HEK293 (cell line): ENCODE measurements at regions not wholly inside any gene's neighbourhood (a gene's known extent, or its start where the extent isn't known, plus 50 kb on each side); places are given as distances from the start of the nearest gene placed in this dataset.

Source experiments
- CTCF ChIA-PET: fragments of 350-600 bp; formaldehyde crosslinking; extraction: SDS; loops from one replicate; lab custom pipeline; 2021; ENCODE audit warnings: antibody characterized with exemption; lab: Yijun Ruan, JAX
- POLR2A ChIA-PET: fragments of 300-600 bp; formaldehyde crosslinking; extraction: SDS; loops from one replicate; lab custom pipeline; 2020; ENCODE audit warnings: antibody characterized with exemption, inconsistent platforms; lab: Yijun Ruan, JAX
- H3K27ac ChIP-seq: fragments of 200-500 bp; sonication (Bioruptor generic); 2 replicates; pipeline ENCODE4 v1.5.1; 2014; ENCODE audit warnings: low read depth, low read length, control low read depth, inconsistent platforms; ENCODE audit errors: extremely low read depth
- H3K36me3 ChIP-seq, 2 experiments: fragments of 200-500 bp in 1 of 2; sonication (Bioruptor generic) in 1 of 2; 1 replicate in 1 of 2; 2 replicates in 1 of 2; pipeline ENCODE4 v1.5.1; 2014 to 2017; ENCODE audit warnings: inconsistent platforms in 2 of 2, low read length in 2 of 2; ENCODE audit not compliant: control insufficient read depth in 2 of 2, insufficient read depth in 1 of 2
- H3K4me1 ChIP-seq: fragments of 200-500 bp; sonication (Bioruptor generic); 2 replicates; pipeline ENCODE4 v1.5.1; 2014; ENCODE audit warnings: mild to moderate bottlenecking, low read length, inconsistent platforms; ENCODE audit not compliant: control insufficient read depth, insufficient read depth
- H3K4me3 ChIP-seq: 2 replicates; pipeline ENCODE4 v1.5.1; 2011; ENCODE audit warnings: low read depth, mild to moderate bottlenecking, control low read depth, low read length, moderate library complexity
- H3K9me3 ChIP-seq: fragments of 200-500 bp; sonication (Bioruptor generic); 2 replicates; pipeline ENCODE4 v1.5.1; 2014; ENCODE audit warnings: low read depth, low read length, inconsistent platforms; ENCODE audit not compliant: control insufficient read depth, insufficient read depth
- BCL11B ChIP-seq: fragments of 450-650 bp; formaldehyde crosslinking; IDR thresholded peaks from 2 replicates; pipeline ENCODE4 v1.5.1; 2016; ENCODE audit warnings: low read depth, missing biosample characterization, missing genetic modification characterization
- EGR2 ChIP-seq: fragments of 450-650 bp; formaldehyde crosslinking; IDR thresholded peaks from 2 replicates; pipeline ENCODE4 v1.5.1; 2016; ENCODE audit warnings: low read depth, missing biosample characterization, missing genetic modification characterization
- KLF8 ChIP-seq: fragments of 450-650 bp; formaldehyde crosslinking; IDR thresholded peaks from 2 replicates; pipeline ENCODE4 v1.5.1; 2016; ENCODE audit warnings: missing biosample characterization, missing genetic modification characterization
- KLF9 ChIP-seq: fragments of 450-650 bp; formaldehyde crosslinking; IDR thresholded peaks from 2 replicates; pipeline ENCODE4 v1.5.1; 2016; ENCODE audit warnings: missing biosample characterization, missing genetic modification characterization, low read depth
- OVOL3 ChIP-seq: fragments of 450-650 bp; formaldehyde crosslinking; IDR thresholded peaks from 2 replicates; pipeline ENCODE4 v1.5.1; 2016; ENCODE audit warnings: missing biosample characterization, missing genetic modification characterization
- SALL2 ChIP-seq: fragments of 450-650 bp; formaldehyde crosslinking; IDR thresholded peaks from 2 replicates; pipeline ENCODE4 v1.5.0; 2017; ENCODE audit warnings: missing biosample characterization, mild to moderate bottlenecking, missing genetic modification characterization, borderline replicate concordance
- YY1 ChIP-seq: fragments of 450-650 bp; formaldehyde crosslinking; IDR thresholded peaks from 2 replicates; pipeline ENCODE4 v1.5.1; 2018; ENCODE audit warnings: missing biosample characterization, missing genetic modification characterization
- ZFP41 ChIP-seq: fragments of 450-650 bp; formaldehyde crosslinking; IDR thresholded peaks from 2 replicates; pipeline ENCODE4 v1.5.1; 2016; ENCODE audit warnings: missing biosample characterization, missing genetic modification characterization, borderline replicate concordance
- ZFP69B ChIP-seq: fragments of 450-650 bp; formaldehyde crosslinking; IDR thresholded peaks from 2 replicates; pipeline ENCODE4 v1.5.1; 2016; ENCODE audit warnings: missing biosample characterization, missing genetic modification characterization
- ZNF140 ChIP-seq: fragments of 450-650 bp; formaldehyde crosslinking; IDR thresholded peaks from 2 replicates; pipeline ENCODE4 v1.5.1; 2016; ENCODE audit warnings: missing biosample characterization, missing genetic modification characterization
- ZNF221 ChIP-seq: fragments of 450-650 bp; formaldehyde crosslinking; IDR thresholded peaks from 2 replicates; pipeline ENCODE4 v1.5.1; 2017; ENCODE audit warnings: missing biosample characterization, missing genetic modification characterization, borderline replicate concordance
- ZNF311 ChIP-seq: fragments of 450-650 bp; formaldehyde crosslinking; IDR thresholded peaks from 2 replicates; pipeline ENCODE4 v1.5.1; 2017; ENCODE audit warnings: missing biosample characterization, missing genetic modification characterization, borderline replicate concordance
- ZNF341 ChIP-seq: fragments of 450-650 bp; formaldehyde crosslinking; IDR thresholded peaks from 2 replicates; pipeline ENCODE4; 2016; ENCODE audit warnings: low read depth, missing biosample characterization, missing genetic modification characterization
- ZNF433 ChIP-seq: fragments of 450-650 bp; formaldehyde crosslinking; IDR thresholded peaks from 2 replicates; pipeline ENCODE4 v1.5.1; 2016; ENCODE audit warnings: missing biosample characterization, missing genetic modification characterization, low read depth
- ZNF510 ChIP-seq: fragments of 450-650 bp; formaldehyde crosslinking; IDR thresholded peaks from 2 replicates; pipeline ENCODE4 v1.5.1; 2018; ENCODE audit warnings: mild to moderate bottlenecking, missing genetic modification characterization, missing biosample characterization; ENCODE audit not compliant: insufficient replicate concordance
- ZNF521 ChIP-seq: fragments of 450-650 bp; formaldehyde crosslinking; IDR thresholded peaks from 2 replicates; pipeline ENCODE4 v1.5.1; 2017; ENCODE audit warnings: missing biosample characterization, mild to moderate bottlenecking, missing genetic modification characterization
- ZNF549 ChIP-seq: fragments of 450-650 bp; IDR thresholded peaks from 2 replicates; pipeline ENCODE4 v1.5.1; 2018; ENCODE audit warnings: missing biosample characterization, missing genetic modification characterization, mild to moderate bottlenecking, inconsistent platforms, moderate library complexity
- ZNF596 ChIP-seq: fragments of 450-650 bp; IDR thresholded peaks from 2 replicates; pipeline ENCODE4 v1.5.0; 2018; ENCODE audit warnings: missing biosample characterization, mild to moderate bottlenecking, missing genetic modification characterization, moderate library complexity
- ZNF660 ChIP-seq: fragments of 450-650 bp; IDR thresholded peaks from 2 replicates; pipeline ENCODE4 v1.5.1; 2018; ENCODE audit warnings: missing biosample characterization, mild to moderate bottlenecking, missing genetic modification characterization
- TF ChIP-seq, protein P1 (sequence below): fragments of 450-650 bp; formaldehyde crosslinking; IDR thresholded peaks from 2 replicates; pipeline ENCODE4 v1.5.1; 2016; ENCODE audit warnings: missing biosample characterization, missing genetic modification characterization
- TF ChIP-seq, protein P2 (sequence below): fragments of 450-650 bp; formaldehyde crosslinking; IDR thresholded peaks from 2 replicates; pipeline ENCODE4 v1.5.1; 2017; ENCODE audit warnings: missing biosample characterization, mild to moderate bottlenecking, missing genetic modification characterization, moderate library complexity
- TF ChIP-seq, protein P3 (sequence below): fragments of 450-650 bp; formaldehyde crosslinking; IDR thresholded peaks from 2 replicates; pipeline ENCODE4 v1.5.1; 2016; ENCODE audit warnings: missing biosample characterization, missing genetic modification characterization
- TF ChIP-seq, protein P4 (sequence below): fragments of 450-650 bp; formaldehyde crosslinking; IDR thresholded peaks from 2 replicates; pipeline ENCODE4 v1.5.1; 2016; ENCODE audit warnings: missing biosample characterization, missing genetic modification characterization

DNA sequence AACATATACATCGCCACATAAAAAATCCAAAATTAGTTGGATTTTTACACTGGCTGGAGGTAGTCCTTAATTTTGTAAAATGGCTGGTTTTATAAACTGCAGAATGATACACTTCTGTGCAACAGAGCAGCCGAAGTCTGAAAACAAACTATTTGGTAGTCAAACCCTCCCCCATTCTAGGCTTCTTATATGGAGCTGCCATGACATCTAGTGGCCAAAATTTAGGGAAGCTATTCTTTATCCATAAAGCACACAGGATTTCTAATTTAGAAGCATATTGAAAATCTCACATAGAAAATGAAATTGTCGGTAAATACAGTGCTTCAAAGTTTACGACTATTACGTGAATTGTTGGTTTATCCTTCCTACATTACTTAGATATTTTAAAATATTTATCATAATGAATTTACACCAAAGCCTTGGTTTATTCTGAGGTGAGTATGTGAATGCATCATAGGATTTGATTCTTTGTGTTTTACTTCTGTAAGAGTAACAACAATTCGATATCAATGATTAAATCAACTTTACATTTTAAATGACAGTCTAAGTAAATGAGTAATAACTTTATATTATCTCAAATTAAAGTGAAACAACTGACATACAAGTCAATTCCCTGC, 113.4 kb upstream of the FAM241A start (continued):
- TF ChIP-seq, protein P1, sequence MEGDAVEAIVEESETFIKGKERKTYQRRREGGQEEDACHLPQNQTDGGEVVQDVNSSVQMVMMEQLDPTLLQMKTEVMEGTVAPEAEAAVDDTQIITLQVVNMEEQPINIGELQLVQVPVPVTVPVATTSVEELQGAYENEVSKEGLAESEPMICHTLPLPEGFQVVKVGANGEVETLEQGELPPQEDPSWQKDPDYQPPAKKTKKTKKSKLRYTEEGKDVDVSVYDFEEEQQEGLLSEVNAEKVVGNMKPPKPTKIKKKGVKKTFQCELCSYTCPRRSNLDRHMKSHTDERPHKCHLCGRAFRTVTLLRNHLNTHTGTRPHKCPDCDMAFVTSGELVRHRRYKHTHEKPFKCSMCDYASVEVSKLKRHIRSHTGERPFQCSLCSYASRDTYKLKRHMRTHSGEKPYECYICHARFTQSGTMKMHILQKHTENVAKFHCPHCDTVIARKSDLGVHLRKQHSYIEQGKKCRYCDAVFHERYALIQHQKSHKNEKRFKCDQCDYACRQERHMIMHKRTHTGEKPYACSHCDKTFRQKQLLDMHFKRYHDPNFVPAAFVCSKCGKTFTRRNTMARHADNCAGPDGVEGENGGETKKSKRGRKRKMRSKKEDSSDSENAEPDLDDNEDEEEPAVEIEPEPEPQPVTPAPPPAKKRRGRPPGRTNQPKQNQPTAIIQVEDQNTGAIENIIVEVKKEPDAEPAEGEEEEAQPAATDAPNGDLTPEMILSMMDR (tag by site-specific recombination): peak; percentile 46; the same call in 1 of the 2 replicates
- TF ChIP-seq ZNF660 (tag by site-specific recombination) (peak; percentile 93), ZFP69B (tag by site-specific recombination) (no peak), KLF9 (tag by site-specific recombination) (no peak)
- TF ChIP-seq, protein P2, sequence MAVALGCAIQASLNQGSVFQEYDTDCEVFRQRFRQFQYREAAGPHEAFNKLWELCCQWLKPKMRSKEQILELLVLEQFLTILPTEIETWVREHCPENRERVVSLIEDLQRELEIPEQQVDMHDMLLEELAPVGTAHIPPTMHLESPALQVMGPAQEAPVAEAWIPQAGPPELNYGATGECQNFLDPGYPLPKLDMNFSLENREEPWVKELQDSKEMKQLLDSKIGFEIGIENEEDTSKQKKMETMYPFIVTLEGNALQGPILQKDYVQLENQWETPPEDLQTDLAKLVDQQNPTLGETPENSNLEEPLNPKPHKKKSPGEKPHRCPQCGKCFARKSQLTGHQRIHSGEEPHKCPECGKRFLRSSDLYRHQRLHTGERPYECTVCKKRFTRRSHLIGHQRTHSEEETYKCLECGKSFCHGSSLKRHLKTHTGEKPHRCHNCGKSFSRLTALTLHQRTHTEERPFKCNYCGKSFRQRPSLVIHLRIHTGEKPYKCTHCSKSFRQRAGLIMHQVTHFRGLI (tag by site-specific recombination): no peak

DNA sequence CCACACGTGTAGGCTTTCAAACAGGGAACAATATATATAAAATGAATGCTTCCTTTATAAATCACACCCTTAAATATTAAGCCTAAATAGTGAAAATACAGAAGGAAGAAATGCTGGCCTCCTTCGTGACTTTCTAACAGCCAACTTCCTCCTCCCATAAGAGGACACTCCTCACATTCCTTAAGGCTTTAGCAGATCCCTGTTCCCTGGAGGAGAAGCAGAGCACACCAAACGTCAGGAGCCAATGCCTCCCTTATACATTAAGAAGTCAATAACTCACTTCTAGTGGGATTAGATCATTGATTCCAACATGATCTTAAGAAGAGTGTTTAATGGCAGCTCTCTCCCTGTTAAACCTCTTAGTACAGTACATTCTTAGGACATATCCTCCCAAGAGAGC, 108.4 kb upstream of the FAM241A start:
- H3K9me3 ChIP-seq: no peaks in the 10 kb centered on the region
- TF ChIP-seq ZNF510 (tag by site-specific recombination) (no peak), ZFP41 (tag by site-specific recombination) (no peak), ZNF521 (tag by site-specific recombination) (no peak), ZNF433 (no peak), BCL11B (no peak), OVOL3 (tag by site-specific recombination) (no peak), SALL2 (tag by site-specific recombination) (no peak), ZNF596 (tag by site-specific recombination) (no peak), ZNF549 (tag by site-specific recombination) (no peak), ZNF311 (tag by site-specific recombination) (no peak), ZNF341 (no peak), ZNF140 (tag by site-specific recombination) (no peak), KLF8 (no peak), EGR2 (tag by site-specific recombination) (no peak), YY1 (no peak), ZNF221 (tag by site-specific recombination) (no peak)
- TF ChIP-seq, protein P3, sequence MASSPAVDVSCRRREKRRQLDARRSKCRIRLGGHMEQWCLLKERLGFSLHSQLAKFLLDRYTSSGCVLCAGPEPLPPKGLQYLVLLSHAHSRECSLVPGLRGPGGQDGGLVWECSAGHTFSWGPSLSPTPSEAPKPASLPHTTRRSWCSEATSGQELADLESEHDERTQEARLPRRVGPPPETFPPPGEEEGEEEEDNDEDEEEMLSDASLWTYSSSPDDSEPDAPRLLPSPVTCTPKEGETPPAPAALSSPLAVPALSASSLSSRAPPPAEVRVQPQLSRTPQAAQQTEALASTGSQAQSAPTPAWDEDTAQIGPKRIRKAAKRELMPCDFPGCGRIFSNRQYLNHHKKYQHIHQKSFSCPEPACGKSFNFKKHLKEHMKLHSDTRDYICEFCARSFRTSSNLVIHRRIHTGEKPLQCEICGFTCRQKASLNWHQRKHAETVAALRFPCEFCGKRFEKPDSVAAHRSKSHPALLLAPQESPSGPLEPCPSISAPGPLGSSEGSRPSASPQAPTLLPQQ (tag by site-specific recombination): no peak
- TF ChIP-seq, protein P4, sequence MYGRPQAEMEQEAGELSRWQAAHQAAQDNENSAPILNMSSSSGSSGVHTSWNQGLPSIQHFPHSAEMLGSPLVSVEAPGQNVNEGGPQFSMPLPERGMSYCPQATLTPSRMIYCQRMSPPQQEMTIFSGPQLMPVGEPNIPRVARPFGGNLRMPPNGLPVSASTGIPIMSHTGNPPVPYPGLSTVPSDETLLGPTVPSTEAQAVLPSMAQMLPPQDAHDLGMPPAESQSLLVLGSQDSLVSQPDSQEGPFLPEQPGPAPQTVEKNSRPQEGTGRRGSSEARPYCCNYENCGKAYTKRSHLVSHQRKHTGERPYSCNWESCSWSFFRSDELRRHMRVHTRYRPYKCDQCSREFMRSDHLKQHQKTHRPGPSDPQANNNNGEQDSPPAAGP (tag by site-specific recombination): no peak
- POLR2A ChIA-PET: no interaction called here
- no peak overlapping the region for H3K27ac ChIP-seq
- no peaks in the 10 kb centered on the region for H3K4me1 ChIP-seq
- no peak overlapping the region for H3K4me3 ChIP-seq
- CTCF ChIA-PET: no interaction called here
- H3K36me3 ChIP-seq: no peaks in the 10 kb centered on the region
